ENCODE measurements at regions not wholly inside any gene's neighbourhood (a gene's known extent, or its start where the extent isn't known, plus 50 kb on each side); places are given as distances from the start of the nearest gene placed in this dataset.
"Not testable (repeated sequence)": the region's sequence is repeated elsewhere in the genome, so short reads cannot be mapped to it uniquely, and the experiment has no call there.

DNA sequence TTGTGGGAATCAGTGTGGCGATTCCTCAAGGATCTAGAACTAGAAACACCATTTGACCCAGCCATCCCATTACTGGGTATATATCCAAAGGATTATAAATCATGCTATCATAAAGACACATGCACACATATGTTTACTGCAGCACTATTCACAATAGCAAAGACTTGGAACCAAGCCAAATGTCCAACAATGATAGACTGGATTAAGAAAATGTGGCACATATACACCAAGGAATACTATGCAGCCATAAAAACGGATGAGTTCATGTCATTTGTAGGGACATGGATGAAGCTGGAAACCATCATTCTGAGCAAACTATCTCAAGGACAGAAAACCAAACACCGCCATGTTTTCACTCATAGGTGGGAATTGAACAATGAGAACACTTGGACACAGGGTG lies 250.9 kb upstream of the FGF13 start:
- TF ChIP-seq, protein P1, sequence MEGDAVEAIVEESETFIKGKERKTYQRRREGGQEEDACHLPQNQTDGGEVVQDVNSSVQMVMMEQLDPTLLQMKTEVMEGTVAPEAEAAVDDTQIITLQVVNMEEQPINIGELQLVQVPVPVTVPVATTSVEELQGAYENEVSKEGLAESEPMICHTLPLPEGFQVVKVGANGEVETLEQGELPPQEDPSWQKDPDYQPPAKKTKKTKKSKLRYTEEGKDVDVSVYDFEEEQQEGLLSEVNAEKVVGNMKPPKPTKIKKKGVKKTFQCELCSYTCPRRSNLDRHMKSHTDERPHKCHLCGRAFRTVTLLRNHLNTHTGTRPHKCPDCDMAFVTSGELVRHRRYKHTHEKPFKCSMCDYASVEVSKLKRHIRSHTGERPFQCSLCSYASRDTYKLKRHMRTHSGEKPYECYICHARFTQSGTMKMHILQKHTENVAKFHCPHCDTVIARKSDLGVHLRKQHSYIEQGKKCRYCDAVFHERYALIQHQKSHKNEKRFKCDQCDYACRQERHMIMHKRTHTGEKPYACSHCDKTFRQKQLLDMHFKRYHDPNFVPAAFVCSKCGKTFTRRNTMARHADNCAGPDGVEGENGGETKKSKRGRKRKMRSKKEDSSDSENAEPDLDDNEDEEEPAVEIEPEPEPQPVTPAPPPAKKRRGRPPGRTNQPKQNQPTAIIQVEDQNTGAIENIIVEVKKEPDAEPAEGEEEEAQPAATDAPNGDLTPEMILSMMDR (IDR thresholded peaks at IDR 0.05; ENCODE audit: poor library complexity) = not testable (repeated sequence)
- not testable (repeated sequence) for TF ChIP-seq EZH2 (IDR thresholded peaks at IDR 0.05; ENCODE audit: borderline replicate concordance); EZH2phosphoT487 (IDR thresholded peaks at IDR 0.05; ENCODE audit: low read depth, severe bottlenecking, unreplicated experiment)
